ENCODE measurements at regions not wholly inside any gene's neighbourhood (a gene's known extent, or its start where the extent isn't known, plus 50 kb on each side); places are given as distances from the start of the nearest gene placed in this dataset.

- TF ChIP-seq AR (CRISPR knock-in tag; IDR thresholded peaks at IDR 0.05) = no peak
- TF ChIP-seq, protein P1, sequence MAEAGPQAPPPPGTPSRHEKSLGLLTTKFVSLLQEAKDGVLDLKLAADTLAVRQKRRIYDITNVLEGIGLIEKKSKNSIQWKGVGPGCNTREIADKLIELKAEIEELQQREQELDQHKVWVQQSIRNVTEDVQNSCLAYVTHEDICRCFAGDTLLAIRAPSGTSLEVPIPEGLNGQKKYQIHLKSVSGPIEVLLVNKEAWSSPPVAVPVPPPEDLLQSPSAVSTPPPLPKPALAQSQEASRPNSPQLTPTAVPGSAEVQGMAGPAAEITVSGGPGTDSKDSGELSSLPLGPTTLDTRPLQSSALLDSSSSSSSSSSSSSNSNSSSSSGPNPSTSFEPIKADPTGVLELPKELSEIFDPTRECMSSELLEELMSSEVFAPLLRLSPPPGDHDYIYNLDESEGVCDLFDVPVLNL (CRISPR knock-in tag; IDR thresholded peaks at IDR 0.05; ENCODE audit: borderline replicate concordance, low read depth) = no peak
- no peak for TF ChIP-seq PRDM15 (CRISPR knock-in tag; IDR thresholded peaks at IDR 0.05)
- TF ChIP-seq, protein P2, sequence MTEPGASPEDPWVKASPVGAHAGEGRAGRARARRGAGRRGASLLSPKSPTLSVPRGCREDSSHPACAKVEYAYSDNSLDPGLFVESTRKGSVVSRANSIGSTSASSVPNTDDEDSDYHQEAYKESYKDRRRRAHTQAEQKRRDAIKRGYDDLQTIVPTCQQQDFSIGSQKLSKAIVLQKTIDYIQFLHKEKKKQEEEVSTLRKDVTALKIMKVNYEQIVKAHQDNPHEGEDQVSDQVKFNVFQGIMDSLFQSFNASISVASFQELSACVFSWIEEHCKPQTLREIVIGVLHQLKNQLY (CRISPR knock-in tag; IDR thresholded peaks at IDR 0.05) = no peak
- no peak for TF ChIP-seq GTF2I (CRISPR knock-in tag; conservative IDR thresholded peaks at IDR 0.05)
These were observed 235.3 kb upstream of the MME start (continued) for GRCh38 chr3:154844863-154845262.

- H3K27me3 Mint-ChIP-seq (ENCODE audit: low read depth) = no peaks in the 10 kb centered on the region
- no peak overlapping the region for H3K27ac Mint-ChIP-seq
- DNase-seq (ENCODE audit: low spot score) = no peak
- no peaks in the 10 kb centered on the region for H3K9me3 Mint-ChIP-seq
- ChIA-PET POLR2A (no interaction called here), CTCF (no interaction called here)
- no peaks in the 10 kb centered on the region for H3K4me1 Mint-ChIP-seq
- TF ChIP-seq NR2C2 (CRISPR knock-in tag; IDR thresholded peaks at IDR 0.05) (no peak), STAT6 (CRISPR knock-in tag; conservative IDR thresholded peaks at IDR 0.05; ENCODE audit: low read depth) (no peak), CDX4 (CRISPR knock-in tag; IDR thresholded peaks at IDR 0.05; ENCODE audit: borderline replicate concordance) (no peak), ATF6 (CRISPR knock-in tag; IDR thresholded peaks at IDR 0.05) (no peak), ZNF423 (CRISPR knock-in tag; IDR thresholded peaks at IDR 0.05) (no peak), NFE2L1 (CRISPR knock-in tag; IDR thresholded peaks at IDR 0.05) (no peak), FOXP1 (CRISPR knock-in tag; IDR thresholded peaks at IDR 0.05; ENCODE audit: borderline replicate concordance) (no peak), GABPB1 (CRISPR knock-in tag; IDR thresholded peaks at IDR 0.05) (no peak)
- TF ChIP-seq, protein P3, sequence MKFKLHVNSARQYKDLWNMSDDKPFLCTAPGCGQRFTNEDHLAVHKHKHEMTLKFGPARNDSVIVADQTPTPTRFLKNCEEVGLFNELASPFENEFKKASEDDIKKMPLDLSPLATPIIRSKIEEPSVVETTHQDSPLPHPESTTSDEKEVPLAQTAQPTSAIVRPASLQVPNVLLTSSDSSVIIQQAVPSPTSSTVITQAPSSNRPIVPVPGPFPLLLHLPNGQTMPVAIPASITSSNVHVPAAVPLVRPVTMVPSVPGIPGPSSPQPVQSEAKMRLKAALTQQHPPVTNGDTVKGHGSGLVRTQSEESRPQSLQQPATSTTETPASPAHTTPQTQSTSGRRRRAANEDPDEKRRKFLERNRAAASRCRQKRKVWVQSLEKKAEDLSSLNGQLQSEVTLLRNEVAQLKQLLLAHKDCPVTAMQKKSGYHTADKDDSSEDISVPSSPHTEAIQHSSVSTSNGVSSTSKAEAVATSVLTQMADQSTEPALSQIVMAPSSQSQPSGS (CRISPR knock-in tag; IDR thresholded peaks at IDR 0.05; ENCODE audit: borderline replicate concordance, low read depth) = no peak
- TF ChIP-seq, protein P1 (CRISPR knock-in tag; IDR thresholded peaks at IDR 0.05; ENCODE audit: borderline replicate concordance, low read depth) = no peak
- H3K36me3 Mint-ChIP-seq = no peaks in the 10 kb centered on the region
- ATAC-seq = no peak
- no peak overlapping the region for H3K4me3 Mint-ChIP-seq
These were observed 236.5 kb upstream of the MME start for GRCh38 chr3:154843647-154844046.

Data from WTC11 (cell line).